Fibroblast of lung (primary cell): ENCODE measurements at regions not wholly inside any gene's neighbourhood (a gene's known extent, or its start where the extent isn't known, plus 50 kb on each side); places are given as distances from the start of the nearest gene placed in this dataset.

Source experiments
- EZH2 ChIP-seq: IDR thresholded peaks from 2 replicates; pipeline ENCODE4 v1.5.1; 2012; ENCODE audit warnings: low read length, control low read depth, mild to moderate bottlenecking; ENCODE audit errors: missing control alignments
- TF ChIP-seq, protein P1 (sequence below), 2 donors: IDR thresholded peaks in 1 of 2; conservative IDR thresholded peaks in 1 of 2; 1 replicate in 1 of 2; 2 replicates in 1 of 2; pipeline ENCODE4 v1.5.1; 2011 to 2012; ENCODE audit warnings: low read length in 2 of 2, control low read depth in 1 of 2, inconsistent platforms in 1 of 2, low read depth in 1 of 2, mild to moderate bottlenecking in 1 of 2

DNA sequence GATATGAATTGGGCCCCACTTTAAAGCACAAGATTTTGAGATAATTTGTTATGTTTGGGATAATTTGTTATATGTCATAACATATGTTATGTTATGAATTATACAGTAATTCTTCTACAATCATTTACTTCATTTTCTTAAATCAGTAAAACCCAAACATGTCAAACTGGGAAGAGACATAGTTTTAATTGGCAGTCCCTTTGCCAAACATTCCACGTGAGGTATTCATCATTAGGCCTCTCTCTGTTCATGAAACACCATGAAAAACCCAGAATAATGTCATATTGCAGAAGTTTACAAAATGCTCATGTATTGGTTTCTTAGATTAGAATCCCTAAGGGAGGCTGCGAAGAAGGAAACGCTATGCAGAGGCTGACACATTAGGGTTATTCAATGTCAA lies 89.4 kb upstream of the PDE10A start:
- TF ChIP-seq, protein P1, sequence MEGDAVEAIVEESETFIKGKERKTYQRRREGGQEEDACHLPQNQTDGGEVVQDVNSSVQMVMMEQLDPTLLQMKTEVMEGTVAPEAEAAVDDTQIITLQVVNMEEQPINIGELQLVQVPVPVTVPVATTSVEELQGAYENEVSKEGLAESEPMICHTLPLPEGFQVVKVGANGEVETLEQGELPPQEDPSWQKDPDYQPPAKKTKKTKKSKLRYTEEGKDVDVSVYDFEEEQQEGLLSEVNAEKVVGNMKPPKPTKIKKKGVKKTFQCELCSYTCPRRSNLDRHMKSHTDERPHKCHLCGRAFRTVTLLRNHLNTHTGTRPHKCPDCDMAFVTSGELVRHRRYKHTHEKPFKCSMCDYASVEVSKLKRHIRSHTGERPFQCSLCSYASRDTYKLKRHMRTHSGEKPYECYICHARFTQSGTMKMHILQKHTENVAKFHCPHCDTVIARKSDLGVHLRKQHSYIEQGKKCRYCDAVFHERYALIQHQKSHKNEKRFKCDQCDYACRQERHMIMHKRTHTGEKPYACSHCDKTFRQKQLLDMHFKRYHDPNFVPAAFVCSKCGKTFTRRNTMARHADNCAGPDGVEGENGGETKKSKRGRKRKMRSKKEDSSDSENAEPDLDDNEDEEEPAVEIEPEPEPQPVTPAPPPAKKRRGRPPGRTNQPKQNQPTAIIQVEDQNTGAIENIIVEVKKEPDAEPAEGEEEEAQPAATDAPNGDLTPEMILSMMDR (conservative IDR thresholded peaks at IDR 0.05 in 1 of 2, IDR thresholded peaks at IDR 0.05 in 1 of 2; ENCODE audit: low read depth in 1 of 2, low read length in 2 of 2), result no peak
- TF ChIP-seq EZH2, result no peak
